SU-DHL-6 (cell line): ENCODE measurements at regions not wholly inside any gene's neighbourhood (a gene's known extent, or its start where the extent isn't known, plus 50 kb on each side); places are given as distances from the start of the nearest gene placed in this dataset.

ENCODE experiments used
- CTCF ChIP-seq: fragments of 200-600 bp; sonication (generic); IDR thresholded peaks from one replicate; pipeline ENCODE4 v1.5.1; 2017; ENCODE audit warnings: antibody characterized with exemption, mild to moderate bottlenecking, low read length, moderate library complexity; ENCODE audit not compliant: insufficient read depth, poor library complexity, severe bottlenecking
- EZH2phosphoT487 ChIP-seq: fragments of 200-600 bp; sonication (generic), shearing (Covaris generic); conservative IDR thresholded peaks from 2 replicates; pipeline ENCODE4 v1.6.1; 2018; ENCODE audit warnings: mild to moderate bottlenecking, antibody characterized with exemption, low read length, moderate library complexity, mixed read lengths

GRCh38 chr3:103919327-103919726 is 1447.4 kb upstream of the ALCAM start:
- no peak for TF ChIP-seq CTCF
- TF ChIP-seq EZH2phosphoT487: no peak
